Esophagus muscularis mucosa (tissue), 4 donors: ENCODE measurements at regions not wholly inside any gene's neighbourhood (a gene's known extent, or its start where the extent isn't known, plus 50 kb on each side); places are given as distances from the start of the nearest gene placed in this dataset.

Source experiments
- DNase-seq: peaks from one replicate; pipeline ENCODE4 v3.0.0-alpha.2; 2017; ENCODE audit errors: extremely low spot score
- H3K27ac ChIP-seq, 4 donors: fragments of 200-600 bp; sonication (generic); replicated peaks in 1 of 4; 1 replicate in 3 of 4; 2 replicates in 1 of 4; pipeline ENCODE4 v1.5.1; 2016 to 2019; ENCODE audit warnings: mild to moderate bottlenecking in 1 of 4
- H3K27me3 ChIP-seq, 4 donors: fragments of 200-600 bp; sonication (generic); one replicate each; pipeline versions ENCODE4 v1.5.1 to v1.6.0; 2016 to 2019
- H3K36me3 ChIP-seq, 4 donors: fragments of 200-600 bp; sonication (generic); one replicate each; pipeline ENCODE4 v1.5.1; 2016 to 2019
- H3K4me1 ChIP-seq, 4 donors: fragments of 200-600 bp; sonication (generic); one replicate each; pipeline ENCODE4 v1.5.1; 2016 to 2019
- H3K4me3 ChIP-seq, 4 donors: fragments of 200-600 bp; sonication (generic); 1 replicate in 2 of 4; 2 replicates in 2 of 4; pipeline ENCODE4 v1.5.1; 2016 to 2019; ENCODE audit warnings: mild to moderate bottlenecking in 4 of 4, moderate library complexity in 1 of 4
- H3K9me3 ChIP-seq, 4 donors: fragments of 200-600 bp; sonication (generic); 1 replicate in 3 of 4; 2 replicates in 1 of 4; pipeline ENCODE4 v1.5.1; 2016 to 2019
- CTCF ChIP-seq, 3 experiments: fragments of 200-600 bp in 2 of 3; fragments of 450-650 bp in 1 of 3; sonication (generic) in 2 of 3; IDR thresholded peaks; one replicate each; pipeline ENCODE4 v1.5.1; 2017 to 2019; ENCODE audit warnings: antibody characterized with exemption in 3 of 3, mild to moderate bottlenecking in 2 of 3, moderate library complexity in 1 of 3
- EP300 ChIP-seq: sonication (generic); formaldehyde crosslinking; IDR thresholded peaks from one replicate; pipeline ENCODE4 v1.6.1; 2017; ENCODE audit warnings: antibody characterized with exemption
- POLR2A ChIP-seq: fragments of 450-650 bp; IDR thresholded peaks from one replicate; pipeline ENCODE4 v1.6.1; 2017; ENCODE audit warnings: antibody characterized with exemption, moderate library complexity, mild to moderate bottlenecking, low read depth
- POLR2AphosphoS5 ChIP-seq, 2 donors: sonication (generic); formaldehyde crosslinking; IDR thresholded peaks; one replicate each; pipeline ENCODE4 v1.6.1; 2017; ENCODE audit warnings: antibody characterized with exemption in 2 of 2
- WGBS: methylation state at CpG from one replicate; pipeline ENCODE4 v1.1.5; 2018; 5-methylcytosine and 5-hydroxymethylcytosine counted together
- intact Hi-C: fragments of 100-400 bp; cut with DNase I; formaldehyde crosslinking; loops from one replicate; pipeline ENCODE4 v1.15.1; 2023

- Histone ChIP-seq H3K27ac (no peak overlapping the region), H3K36me3 (no peaks in the 10 kb centered on the region), H3K4me3 (no peak overlapping the region), H3K9me3 (no peaks in the 10 kb centered on the region), H3K4me1 (no peaks in the 10 kb centered on the region), H3K27me3 (no peaks in the 10 kb centered on the region)
- DNase-seq, result no peak
- WGBS, result 42% methylated on average over 2 of the region's 2 CpGs
- intact Hi-C loops, result no loop called here
- TF ChIP-seq EP300 (no peak), CTCF (IDR thresholded peaks at IDR 0.05) (no peak), POLR2A (no peak), POLR2AphosphoS5 (IDR thresholded peaks at IDR 0.05) (no peak)
These were observed 568.9 kb upstream of the ANKRD30A start for GRCh38 chr10:36556468-36556867.

- Histone ChIP-seq H3K27ac (peak overlapping the region in 1 of 4 donors; percentile 4), H3K9me3 (no peaks in the 10 kb centered on the region), H3K4me1 (no peaks in the 10 kb centered on the region), H3K27me3 (no peaks in the 10 kb centered on the region), H3K36me3 (no peaks in the 10 kb centered on the region), H3K4me3 (no peak overlapping the region)
- DNase-seq, result no peak
- intact Hi-C loops, result no loop called here
- TF ChIP-seq POLR2AphosphoS5 (IDR thresholded peaks at IDR 0.05), result no peak
- TF ChIP-seq EP300, result no peak
- no peak for TF ChIP-seq CTCF (IDR thresholded peaks at IDR 0.05)
- TF ChIP-seq POLR2A, result no peak
- 88% methylated on average over 2 of the region's 2 CpGs for WGBS
These were observed 570.4 kb upstream of the ANKRD30A start for GRCh38 chr10:36555036-36555435.

GRCh38 chr10:36547965-36548364 is 577.4 kb upstream of the ANKRD30A start:
- Histone ChIP-seq H3K27me3 (no peaks in the 10 kb centered on the region), H3K9me3 (no peaks in the 10 kb centered on the region), H3K4me1 (no peaks in the 10 kb centered on the region), H3K27ac (no peak overlapping the region), H3K4me3 (no peak overlapping the region), H3K36me3 (no peaks in the 10 kb centered on the region)
- no peak for DNase-seq
- WGBS, result 87% methylated on average over 2 of the region's 2 CpGs
- intact Hi-C loops, result no loop called here
- TF ChIP-seq POLR2A (no peak), EP300 (no peak), POLR2AphosphoS5 (IDR thresholded peaks at IDR 0.05) (no peak), CTCF (IDR thresholded peaks at IDR 0.05) (no peak)

- no peaks in the 10 kb centered on the region for H3K36me3 ChIP-seq
- TF ChIP-seq POLR2A (no peak), POLR2AphosphoS5 (IDR thresholded peaks at IDR 0.05) (no peak), CTCF (IDR thresholded peaks at IDR 0.05) (no peak), EP300 (no peak)
- intact Hi-C loops, result no loop called here
- no peaks in the 10 kb centered on the region for H3K9me3 ChIP-seq
- no peaks in the 10 kb centered on the region for H3K4me1 ChIP-seq
- no peak overlapping the region for H3K27ac ChIP-seq
- no peaks in the 10 kb centered on the region for H3K27me3 ChIP-seq
- H3K4me3 ChIP-seq, result no peak overlapping the region
- DNase-seq, result no peak
- 68% methylated on average over 4 of the region's 4 CpGs for WGBS
These were observed 582.9 kb upstream of the ANKRD30A start for GRCh38 chr10:36542493-36542892.

GRCh38 chr10:36540611-36541010 is 584.8 kb upstream of the ANKRD30A start:
- DNase-seq, result no peak
- TF ChIP-seq EP300, result no peak
- TF ChIP-seq POLR2AphosphoS5 (IDR thresholded peaks at IDR 0.05), result no peak
- no peak for TF ChIP-seq POLR2A
- no peak for TF ChIP-seq CTCF (IDR thresholded peaks at IDR 0.05)
- WGBS, result 96% methylated on average over 3 of the region's 3 CpGs
- Histone ChIP-seq H3K27ac (no peak overlapping the region), H3K27me3 (no peaks in the 10 kb centered on the region), H3K4me3 (no peak overlapping the region), H3K36me3 (no peaks in the 10 kb centered on the region), H3K4me1 (no peaks in the 10 kb centered on the region), H3K9me3 (no peaks in the 10 kb centered on the region)
- intact Hi-C loops, result no loop called here
